HG03060 (cell line): ENCODE measurements at regions not wholly inside any gene's neighbourhood (a gene's known extent, or its start where the extent isn't known, plus 50 kb on each side); places are given as distances from the start of the nearest gene placed in this dataset.
"Not testable (repeated sequence)": the region's sequence is repeated elsewhere in the genome, so short reads cannot be mapped to it uniquely, and the experiment has no call there.

ENCODE experiments used
- ATAC-seq: cut with Tn5 transposase; IDR thresholded peaks from one replicate; pipeline ENCODE4 v1.9.1; 2021; ENCODE audit warnings: low read depth, moderate number of reproducible peaks; ENCODE audit not compliant: unreplicated experiment

GRCh38 chr5:96321345-96321744, 111.7 kb downstream of the PCSK1 start:
- ATAC-seq = no peak

DNA sequence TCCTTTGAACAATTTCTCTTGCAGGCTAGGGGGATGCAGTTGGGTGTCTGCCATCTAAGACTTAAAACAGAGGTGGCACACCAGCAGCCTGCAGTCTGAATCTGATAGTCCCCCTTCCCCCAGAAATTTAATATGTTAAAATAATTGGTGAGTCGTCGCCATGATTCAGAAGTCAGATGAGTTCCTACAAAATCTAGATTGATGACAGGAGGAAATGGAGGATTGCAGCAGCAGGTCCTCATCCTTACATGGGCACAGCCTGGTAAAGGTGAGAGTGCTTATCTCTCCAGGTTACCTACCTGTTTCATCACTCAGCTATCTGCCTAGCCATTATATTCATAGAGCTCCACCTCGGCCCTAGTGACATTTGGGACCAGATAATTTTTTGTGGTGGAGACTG, 112.3 kb downstream of the PCSK1 start:
- no peak for ATAC-seq

DNA sequence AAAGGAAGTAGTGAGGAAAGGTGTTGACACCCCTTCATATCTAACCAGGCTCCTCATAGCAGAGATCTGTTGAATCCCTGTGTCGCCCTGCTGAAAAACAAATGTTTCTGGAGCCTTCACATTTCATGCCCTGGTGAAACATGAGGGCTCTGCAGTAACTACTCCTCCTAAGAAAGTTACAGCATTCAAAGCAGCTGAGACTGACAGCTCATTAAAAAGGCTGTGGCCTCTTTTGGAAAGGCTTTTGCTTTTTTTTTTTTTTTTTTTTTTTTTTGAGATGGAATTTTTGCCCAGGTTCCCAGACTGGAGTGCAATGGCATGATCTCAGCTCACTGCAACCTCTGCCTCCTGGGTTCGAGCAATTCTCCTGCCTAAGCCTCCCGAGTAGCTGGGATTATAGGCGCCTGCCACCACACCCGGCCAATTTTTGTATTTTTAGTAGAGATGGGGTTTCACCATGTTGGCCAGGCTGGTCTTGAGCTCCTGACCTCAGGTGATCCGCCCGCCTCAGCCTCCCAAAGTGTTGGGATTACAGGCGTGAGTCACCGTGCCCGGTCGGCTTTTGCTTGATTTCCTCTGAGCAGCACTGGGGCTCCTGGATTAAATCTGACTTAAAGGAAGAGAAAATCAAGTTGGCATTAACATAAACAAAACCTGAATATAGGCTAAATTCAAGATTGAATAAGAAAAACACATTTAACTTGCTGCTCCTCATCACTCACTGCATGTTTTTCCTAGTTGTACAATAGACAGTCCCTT, 112.9 kb downstream of the PCSK1 start:
- ATAC-seq = not testable (repeated sequence)

- no peak for ATAC-seq
These were observed 114.4 kb downstream of the PCSK1 start for GRCh38 chr5:96318569-96319110.

DNA sequence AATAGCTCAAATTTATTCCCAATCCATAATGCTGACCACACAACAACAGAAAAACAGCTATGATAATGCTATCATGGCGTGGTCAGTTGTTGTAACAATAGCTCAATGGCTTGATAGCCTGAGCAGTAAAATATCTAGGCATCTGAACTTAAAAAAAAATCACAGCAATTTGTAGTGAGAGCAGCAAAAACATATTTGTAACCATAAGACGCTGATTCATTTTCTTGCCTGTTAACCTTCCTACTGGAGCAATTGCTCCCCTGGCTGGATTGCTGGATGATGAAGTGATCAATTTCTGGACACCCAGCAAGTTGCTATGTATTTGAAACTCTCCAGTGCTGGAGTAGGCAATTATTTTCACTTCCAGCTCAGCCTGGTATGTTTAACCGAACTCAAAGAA, 115.1 kb downstream of the PCSK1 start:
- ATAC-seq = no peak

DNA sequence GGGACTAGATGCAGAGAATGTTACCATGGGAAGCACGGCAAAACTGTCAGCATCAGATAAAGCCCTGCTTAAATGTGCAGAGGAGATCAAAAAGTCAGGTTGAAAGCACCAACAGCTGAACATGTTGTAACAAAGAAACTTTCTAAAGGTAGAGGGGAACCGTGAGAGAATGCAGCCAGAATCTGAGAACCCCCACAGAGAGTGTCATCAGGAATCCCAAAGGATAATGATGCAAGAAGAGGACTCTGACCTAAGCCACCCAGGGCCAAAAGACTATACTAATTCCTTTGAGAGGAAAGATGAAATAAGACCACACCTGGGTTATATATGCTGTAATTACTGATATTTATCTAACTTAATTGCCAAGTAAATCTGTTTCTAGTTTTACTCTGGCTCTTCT, 116.6 kb downstream of the PCSK1 start:
- ATAC-seq = no peak

DNA sequence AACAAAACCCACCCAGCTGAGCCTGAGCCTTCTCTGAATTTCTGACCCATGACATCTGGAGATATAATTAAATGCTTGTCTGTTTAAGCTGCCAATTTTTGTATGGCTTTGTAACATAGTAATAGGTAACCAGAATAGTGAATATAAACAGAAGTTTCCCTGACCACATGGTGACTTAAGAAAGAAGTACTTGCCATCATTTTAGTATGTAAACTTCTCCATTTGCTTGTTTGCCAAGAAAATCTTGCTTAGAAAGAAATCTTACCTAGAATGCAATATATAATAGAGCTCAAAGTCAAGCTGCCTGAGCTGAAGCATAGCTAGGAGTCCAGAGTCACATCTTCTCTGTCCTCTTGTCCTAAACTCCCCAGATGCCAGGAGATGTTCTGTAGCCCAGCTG, 117.0 kb downstream of the PCSK1 start:
- no peak for ATAC-seq

GRCh38 chr5:96315431-96315830, 117.6 kb downstream of the PCSK1 start:
- no peak for ATAC-seq

- no peak for ATAC-seq
These were observed 120.7 kb downstream of the PCSK1 start for GRCh38 chr5:96312383-96312782.

DNA sequence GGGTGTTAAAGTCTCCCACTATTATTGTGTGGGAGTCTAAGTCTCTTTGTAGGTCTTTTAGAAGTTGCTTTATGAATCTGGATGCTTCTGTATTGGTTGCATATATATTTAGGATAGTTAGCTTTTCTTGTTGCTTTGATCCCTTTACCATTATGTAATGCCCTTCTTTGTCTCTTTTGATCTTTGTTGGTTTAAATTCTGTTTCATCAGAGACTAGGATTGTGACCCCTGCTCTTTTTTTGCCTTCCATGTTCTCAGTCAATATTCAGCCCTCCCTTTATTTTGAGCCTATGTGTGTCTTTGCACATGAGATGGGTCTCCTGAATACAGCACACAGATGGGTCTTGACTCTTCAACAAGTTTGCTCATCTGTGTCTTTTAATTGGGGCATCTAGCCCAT, 126.0 kb downstream of the PCSK1 start:
- not testable (repeated sequence) for ATAC-seq

DNA sequence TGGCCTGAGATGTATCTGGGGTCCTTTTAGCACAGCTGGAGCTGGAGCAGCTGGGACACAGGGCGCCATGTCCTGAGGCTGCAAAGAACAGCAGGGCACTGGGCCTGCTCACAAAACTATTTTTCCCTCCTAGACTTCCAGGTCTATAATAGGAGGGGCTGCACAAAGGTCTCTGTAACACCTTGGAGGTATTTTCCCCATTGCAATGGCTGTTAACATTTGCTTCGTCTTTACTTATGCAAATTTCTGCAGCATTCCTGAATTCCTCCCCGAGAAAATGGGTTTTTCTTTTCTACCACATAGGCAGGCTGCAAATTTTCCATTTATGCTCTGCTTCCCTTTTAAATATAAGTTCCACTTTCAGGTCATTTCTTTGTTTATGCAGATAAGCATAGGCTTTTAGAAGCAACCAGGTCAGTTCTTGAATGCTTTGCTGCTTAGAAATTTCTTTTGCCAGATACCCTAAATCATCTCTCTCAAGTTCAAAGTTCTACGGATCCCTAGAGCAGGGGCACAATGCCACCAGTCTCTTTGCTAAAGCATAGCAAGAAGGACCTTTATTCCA, 130.8 kb downstream of the PCSK1 start:
- no peak for ATAC-seq

- ATAC-seq = no peak
These were observed 132.1 kb downstream of the PCSK1 start for GRCh38 chr5:96300976-96301375.

DNA sequence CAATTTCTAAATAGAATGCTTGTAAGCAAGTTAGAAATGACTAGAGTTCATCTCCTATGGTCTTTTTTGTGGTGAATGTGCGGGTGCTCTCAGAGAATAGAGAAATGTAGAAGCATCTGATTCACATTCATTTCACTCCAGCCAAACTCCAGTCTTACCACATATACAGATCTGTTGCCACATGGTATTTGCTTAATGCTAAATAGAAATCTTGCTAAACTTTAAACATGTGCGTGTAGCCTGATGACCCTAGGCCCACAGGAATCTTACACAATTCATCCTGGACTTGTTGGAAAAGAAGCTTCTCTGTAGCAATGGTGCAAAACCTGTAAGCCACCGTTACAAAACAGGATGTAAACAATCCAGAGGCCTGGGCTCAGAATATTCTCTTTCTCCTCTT, 135.2 kb downstream of the PCSK1 start:
- no peak for ATAC-seq

GRCh38 chr5:96297290-96297689, 135.8 kb downstream of the PCSK1 start:
- no peak for ATAC-seq

DNA sequence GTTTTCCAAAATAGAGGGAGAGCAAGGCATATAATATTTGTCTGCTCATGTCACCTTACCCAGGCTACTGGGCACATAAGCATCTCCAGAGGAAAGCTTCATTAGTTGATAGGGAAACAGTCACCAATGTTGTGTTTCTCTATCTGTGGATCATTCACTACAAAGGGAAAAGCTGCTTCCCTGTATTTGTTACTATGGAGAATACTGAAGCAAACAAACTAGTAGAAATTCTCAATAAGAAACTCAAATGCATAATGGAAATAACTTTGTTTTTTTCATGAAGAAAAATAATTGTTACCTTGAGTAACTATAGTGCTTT, 138.2 kb downstream of the PCSK1 start:
- no peak for ATAC-seq

DNA sequence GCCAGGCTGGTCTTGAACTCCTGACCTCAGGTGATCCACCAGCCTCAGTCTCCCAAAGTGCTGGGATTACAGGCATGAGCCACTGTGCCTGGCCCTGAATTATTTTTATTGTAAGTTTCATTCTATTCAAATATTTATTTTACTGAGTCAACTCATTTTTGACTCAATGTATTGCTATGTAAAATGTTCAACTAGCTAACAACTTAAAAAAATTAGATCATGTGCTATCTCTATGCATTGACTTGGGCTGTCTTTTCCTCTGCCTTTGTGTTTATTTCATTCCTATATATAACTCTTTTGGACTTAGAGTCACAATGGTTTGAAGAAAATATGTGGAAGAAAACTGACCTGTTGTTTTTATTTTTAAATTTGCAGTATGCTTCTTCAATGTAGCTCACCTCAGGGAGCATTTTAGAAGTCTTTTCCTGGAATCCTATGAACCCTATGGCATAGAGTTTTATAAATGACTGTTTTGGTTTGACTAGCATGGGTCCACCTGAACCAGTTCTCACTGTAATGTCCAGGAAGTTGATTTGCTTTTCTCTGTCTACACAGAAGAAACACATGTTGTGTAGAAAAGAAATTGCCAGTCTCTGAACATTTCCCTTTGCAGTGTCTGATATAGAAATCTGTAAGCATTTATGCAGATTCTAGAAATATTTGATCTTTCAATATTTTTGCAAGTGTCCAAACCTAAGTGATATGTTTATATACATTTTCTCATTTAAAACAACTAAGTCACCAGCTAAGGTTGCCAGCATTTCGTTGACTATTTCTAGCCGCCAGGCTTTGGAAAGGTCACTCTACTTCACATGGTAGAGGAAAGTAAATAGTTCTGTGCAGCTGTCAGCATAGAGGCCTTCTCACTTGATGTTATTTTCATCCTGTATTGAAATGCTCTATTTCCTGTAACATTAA, 138.8 kb downstream of the PCSK1 start:
- no peak for ATAC-seq

DNA sequence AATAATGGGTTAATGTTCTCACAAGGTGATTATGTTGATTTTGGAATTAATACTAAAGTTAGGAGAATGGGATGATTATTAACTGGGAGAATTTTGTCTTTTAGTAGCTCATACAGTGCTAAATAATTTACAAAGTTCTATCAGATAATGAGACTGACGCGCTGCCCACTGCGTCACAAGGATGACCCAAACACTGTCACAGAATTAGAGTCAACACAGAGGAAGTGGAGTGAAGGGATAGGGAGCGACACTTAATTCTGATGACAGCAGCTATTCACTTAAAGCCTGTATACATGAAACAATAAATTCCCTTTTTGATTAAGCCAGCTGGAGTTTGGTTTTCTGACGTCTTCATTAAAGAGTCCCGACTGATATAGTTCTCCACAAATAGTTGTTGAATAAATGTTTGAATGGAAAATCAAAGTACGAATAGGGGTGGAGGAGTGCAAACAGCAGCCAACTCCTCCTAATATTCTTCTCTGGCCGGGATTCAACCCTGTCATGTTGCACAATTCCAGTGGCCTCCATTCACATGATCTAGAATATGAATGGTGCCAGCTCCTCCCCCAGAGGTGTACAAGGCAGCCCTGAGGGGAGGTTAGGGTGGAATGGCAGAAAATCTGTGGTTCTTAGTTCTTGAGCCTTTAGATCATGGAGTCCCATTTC, 140.3 kb downstream of the PCSK1 start:
- ATAC-seq = no peak

- ATAC-seq = not testable (repeated sequence)
These were observed 143.8 kb downstream of the PCSK1 start for GRCh38 chr5:96289287-96289686.

DNA sequence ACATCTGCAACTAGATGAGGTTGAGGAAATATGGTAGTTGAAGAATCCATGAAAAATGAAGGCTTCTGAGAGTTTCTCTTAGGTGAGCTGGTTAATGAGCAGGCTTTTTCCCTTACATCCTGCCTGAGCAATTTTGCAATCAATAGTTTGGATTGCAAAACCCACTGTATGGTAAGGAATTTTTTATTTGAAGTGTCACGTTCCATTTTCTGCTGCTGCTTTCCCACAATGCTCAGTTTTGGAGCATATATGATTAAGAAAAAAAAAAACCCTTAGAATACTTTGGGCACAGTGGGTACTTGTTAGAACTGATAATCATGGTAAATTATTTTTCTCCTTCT, 144.2 kb downstream of the PCSK1 start:
- no peak for ATAC-seq

DNA sequence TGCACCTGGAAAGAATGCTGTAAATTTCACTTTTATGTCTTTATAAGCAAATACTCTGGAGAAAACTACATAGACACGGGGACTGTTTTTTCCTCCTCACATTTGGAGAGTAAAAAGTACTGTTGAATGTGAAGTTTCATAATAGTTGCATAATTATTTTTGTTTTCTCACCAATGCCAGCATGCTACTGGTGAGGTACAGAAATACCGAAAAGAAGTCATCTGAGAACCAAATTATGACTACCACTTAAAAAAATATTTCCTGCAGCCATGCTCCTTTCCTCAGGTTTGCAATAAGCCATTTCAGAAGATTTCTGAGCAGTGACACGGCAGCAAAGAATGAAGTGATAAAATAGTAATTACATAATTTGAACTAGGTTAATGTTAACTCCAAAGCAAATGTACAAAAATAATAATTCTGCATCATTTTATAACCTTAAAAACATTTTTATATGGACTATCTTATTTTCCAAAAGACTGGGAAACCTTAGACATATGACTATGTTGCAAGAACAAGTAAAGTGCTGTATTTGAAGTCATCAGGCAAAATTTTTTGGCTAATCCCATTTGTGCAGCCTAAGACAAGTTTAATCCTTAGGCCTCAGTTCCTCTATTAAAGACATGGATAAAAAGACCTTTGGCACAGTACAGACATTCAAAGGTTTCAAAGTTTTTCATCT, 144.7 kb downstream of the PCSK1 start:
- ATAC-seq = no peak
